ENCODE measurements at regions not wholly inside any gene's neighbourhood (a gene's known extent, or its start where the extent isn't known, plus 50 kb on each side); places are given as distances from the start of the nearest gene placed in this dataset.

- H3K9me3 ChIP-seq (ENCODE audit: control insufficient read depth, insufficient read depth, low read depth, low read length) = no peaks in the 10 kb centered on the region
- CTCF ChIA-PET = interaction anchor here (0.6 to 1.5 kb wide), 3 partner anchors 101 to 416 kb away, joined by 3 to 6 read pairs (median 3); partner anchors contain the start of gene PCDH1
- H3K27ac ChIP-seq (ENCODE audit: extremely low read depth, low read depth, low read length) = no peak overlapping the region
- POLR2A ChIA-PET = no interaction called here
- no peak overlapping the region for H3K4me3 ChIP-seq (ENCODE audit: low read depth, low read length)
- no peaks in the 10 kb centered on the region for H3K4me1 ChIP-seq (ENCODE audit: control insufficient read depth, insufficient read depth, low read length)
- H3K36me3 ChIP-seq (ENCODE audit: control insufficient read depth in 2 of 2, insufficient read depth in 1 of 2, low read length in 2 of 2) = no peaks in the 10 kb centered on the region
- TF ChIP-seq ZEB2 (tag by site-specific recombination; IDR thresholded peaks at IDR 0.05) = peak; percentile 63
- TF ChIP-seq ZNF324 (tag by site-specific recombination; IDR thresholded peaks at IDR 0.05) = no peak
- no peak for TF ChIP-seq OSR2 (tag by site-specific recombination; IDR thresholded peaks at IDR 0.05)
- TF ChIP-seq ZNF202 (tag by site-specific recombination; IDR thresholded peaks at IDR 0.05; ENCODE audit: borderline replicate concordance) = no peak
- TF ChIP-seq ZNF223 (tag by site-specific recombination; IDR thresholded peaks at IDR 0.05) = no peak
- no peak for TF ChIP-seq ZNF560 (tag by site-specific recombination; IDR thresholded peaks at IDR 0.05; ENCODE audit: borderline replicate concordance)
- TF ChIP-seq GLI4 (tag by site-specific recombination; IDR thresholded peaks at IDR 0.05) = no peak
- TF ChIP-seq ZNF366 (tag by site-specific recombination; conservative IDR thresholded peaks at IDR 0.05) = 0 out of 2 replicates have a peak, but pooled peaks have one; percentile 24
- TF ChIP-seq, protein P1, sequence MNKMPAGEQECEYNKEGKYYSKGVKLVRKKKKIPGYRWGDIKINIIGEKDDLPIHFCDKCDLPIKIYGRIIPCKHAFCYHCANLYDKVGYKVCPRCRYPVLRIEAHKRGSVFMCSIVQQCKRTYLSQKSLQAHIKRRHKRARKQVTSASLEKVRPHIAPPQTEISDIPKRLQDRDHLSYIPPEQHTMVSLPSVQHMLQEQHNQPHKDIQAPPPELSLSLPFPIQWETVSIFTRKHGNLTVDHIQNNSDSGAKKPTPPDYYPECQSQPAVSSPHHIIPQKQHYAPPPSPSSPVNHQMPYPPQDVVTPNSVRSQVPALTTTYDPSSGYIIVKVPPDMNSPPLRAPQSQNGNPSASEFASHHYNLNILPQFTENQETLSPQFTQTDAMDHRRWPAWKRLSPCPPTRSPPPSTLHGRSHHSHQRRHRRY (tag by site-specific recombination; IDR thresholded peaks at IDR 0.05) = no peak
- no peak for TF ChIP-seq YY2 (tag by site-specific recombination; IDR thresholded peaks at IDR 0.05)
- no peak for TF ChIP-seq ZXDB (tag by site-specific recombination; IDR thresholded peaks at IDR 0.05)
- TF ChIP-seq ZNF23 (tag by site-specific recombination; IDR thresholded peaks at IDR 0.05; ENCODE audit: borderline replicate concordance) = no peak
- TF ChIP-seq, protein P2, sequence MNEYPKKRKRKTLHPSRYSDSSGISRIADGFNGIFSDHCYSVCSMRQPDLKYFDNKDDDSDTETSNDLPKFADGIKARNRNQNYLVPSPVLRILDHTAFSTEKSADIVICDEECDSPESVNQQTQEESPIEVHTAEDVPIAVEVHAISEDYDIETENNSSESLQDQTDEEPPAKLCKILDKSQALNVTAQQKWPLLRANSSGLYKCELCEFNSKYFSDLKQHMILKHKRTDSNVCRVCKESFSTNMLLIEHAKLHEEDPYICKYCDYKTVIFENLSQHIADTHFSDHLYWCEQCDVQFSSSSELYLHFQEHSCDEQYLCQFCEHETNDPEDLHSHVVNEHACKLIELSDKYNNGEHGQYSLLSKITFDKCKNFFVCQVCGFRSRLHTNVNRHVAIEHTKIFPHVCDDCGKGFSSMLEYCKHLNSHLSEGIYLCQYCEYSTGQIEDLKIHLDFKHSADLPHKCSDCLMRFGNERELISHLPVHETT (tag by site-specific recombination; IDR thresholded peaks at IDR 0.05) = no peak
- no peak for TF ChIP-seq ZNF704 (tag by site-specific recombination; IDR thresholded peaks at IDR 0.05)
- TF ChIP-seq ZNF707 (tag by site-specific recombination; IDR thresholded peaks at IDR 0.05) = no peak
- TF ChIP-seq ZBTB7A (tag by site-specific recombination; IDR thresholded peaks at IDR 0.05; ENCODE audit: low read depth) = no peak
- no peak for TF ChIP-seq ZSCAN30 (tag by site-specific recombination; IDR thresholded peaks at IDR 0.05)
- TF ChIP-seq, protein P3, sequence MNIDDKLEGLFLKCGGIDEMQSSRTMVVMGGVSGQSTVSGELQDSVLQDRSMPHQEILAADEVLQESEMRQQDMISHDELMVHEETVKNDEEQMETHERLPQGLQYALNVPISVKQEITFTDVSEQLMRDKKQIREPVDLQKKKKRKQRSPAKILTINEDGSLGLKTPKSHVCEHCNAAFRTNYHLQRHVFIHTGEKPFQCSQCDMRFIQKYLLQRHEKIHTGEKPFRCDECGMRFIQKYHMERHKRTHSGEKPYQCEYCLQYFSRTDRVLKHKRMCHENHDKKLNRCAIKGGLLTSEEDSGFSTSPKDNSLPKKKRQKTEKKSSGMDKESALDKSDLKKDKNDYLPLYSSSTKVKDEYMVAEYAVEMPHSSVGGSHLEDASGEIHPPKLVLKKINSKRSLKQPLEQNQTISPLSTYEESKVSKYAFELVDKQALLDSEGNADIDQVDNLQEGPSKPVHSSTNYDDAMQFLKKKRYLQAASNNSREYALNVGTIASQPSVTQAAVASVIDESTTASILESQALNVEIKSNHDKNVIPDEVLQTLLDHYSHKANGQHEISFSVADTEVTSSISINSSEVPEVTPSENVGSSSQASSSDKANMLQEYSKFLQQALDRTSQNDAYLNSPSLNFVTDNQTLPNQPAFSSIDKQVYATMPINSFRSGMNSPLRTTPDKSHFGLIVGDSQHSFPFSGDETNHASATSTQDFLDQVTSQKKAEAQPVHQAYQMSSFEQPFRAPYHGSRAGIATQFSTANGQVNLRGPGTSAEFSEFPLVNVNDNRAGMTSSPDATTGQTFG (tag by site-specific recombination; IDR thresholded peaks at IDR 0.05; ENCODE audit: borderline replicate concordance) = no peak
- TF ChIP-seq ZNF558 (tag by site-specific recombination; IDR thresholded peaks at IDR 0.05) = no peak
- TF ChIP-seq ZNF555 (tag by site-specific recombination; conservative IDR thresholded peaks at IDR 0.05) = no peak
- TF ChIP-seq ZSCAN16 (tag by site-specific recombination; IDR thresholded peaks at IDR 0.05) = no peak
- no peak for TF ChIP-seq ZNF777 (tag by site-specific recombination; IDR thresholded peaks at IDR 0.05; ENCODE audit: borderline replicate concordance)
- no peak for TF ChIP-seq ZNF514 (tag by site-specific recombination; IDR thresholded peaks at IDR 0.05)
- no peak for TF ChIP-seq ZNF76 (tag by site-specific recombination; IDR thresholded peaks at IDR 0.05; ENCODE audit: borderline replicate concordance, low read depth)
- TF ChIP-seq ZFHX2 (tag by site-specific recombination; conservative IDR thresholded peaks at IDR 0.05) = peak; percentile 96
- TF ChIP-seq BCL11B (tag by site-specific recombination; IDR thresholded peaks at IDR 0.05; ENCODE audit: low read depth) = no peak
- TF ChIP-seq ZNF404 (tag by site-specific recombination; IDR thresholded peaks at IDR 0.05) = no peak
- TF ChIP-seq ZNF239 (tag by site-specific recombination; IDR thresholded peaks at IDR 0.05) = no peak
- TF ChIP-seq EGR2 (tag by site-specific recombination; IDR thresholded peaks at IDR 0.05; ENCODE audit: low read depth) = peak; percentile 88
- TF ChIP-seq KLF9 (tag by site-specific recombination; IDR thresholded peaks at IDR 0.05; ENCODE audit: low read depth) = no peak; the same call in 1 of the 2 replicates
- no peak for TF ChIP-seq ZNF266 (tag by site-specific recombination; IDR thresholded peaks at IDR 0.05; ENCODE audit: low read depth)
- TF ChIP-seq ZNF785 (tag by site-specific recombination; IDR thresholded peaks at IDR 0.05) = no peak
- peak; percentile 99 for TF ChIP-seq ZIC2 (tag by site-specific recombination; IDR thresholded peaks at IDR 0.05)
- TF ChIP-seq ZNF121 (tag by site-specific recombination; IDR thresholded peaks at IDR 0.05) = no peak
- TF ChIP-seq ZNF473 (tag by site-specific recombination; IDR thresholded peaks at IDR 0.05) = no peak
- no peak for TF ChIP-seq ZNF248 (tag by site-specific recombination; IDR thresholded peaks at IDR 0.05)
- TF ChIP-seq ZNF169 (tag by site-specific recombination; IDR thresholded peaks at IDR 0.05) = no peak
Observed at GRCh38 chr5:141778206-141778605, 96.2 kb upstream of the ARAP3 start.
